Kasumi-1 (cell line): ENCODE measurements at regions not wholly inside any gene's neighbourhood (a gene's known extent, or its start where the extent isn't known, plus 50 kb on each side); places are given as distances from the start of the nearest gene placed in this dataset.

Experiments
- DNase-seq, 2 experiments: peaks; one replicate each; lab custom pipeline; 2025; lab: John Stamatoyannopoulos, UW

GRCh38 chr4:180805101-180805500 is 1438.1 kb upstream of the TENM3 start:
- no peak for DNase-seq

GRCh38 chr4:180808862-180809261 is 1434.3 kb upstream of the TENM3 start:
- DNase-seq, result no peak

- DNase-seq, result no peak
These were observed 1433.8 kb upstream of the TENM3 start for GRCh38 chr4:180809439-180809838.

- no peak for DNase-seq
These were observed 1432.6 kb upstream of the TENM3 start for GRCh38 chr4:180810581-180810980.

- peak; percentile 57 to 58 for DNase-seq
These were observed 1431.6 kb upstream of the TENM3 start for GRCh38 chr4:180811556-180811955.

- no peak for DNase-seq
These were observed 1430.4 kb upstream of the TENM3 start for GRCh38 chr4:180812783-180813182.

GRCh38 chr4:180814875-180815417 is 1428.3 kb upstream of the TENM3 start:
- DNase-seq, result no peak

- no peak for DNase-seq
These were observed 1425.7 kb upstream of the TENM3 start for GRCh38 chr4:180817529-180817928.

- DNase-seq, result no peak
These were observed 1420.1 kb upstream of the TENM3 start for GRCh38 chr4:180823108-180823507.

- peak in 1 of 2 experiments; percentile 26 for DNase-seq
These were observed 1415.8 kb upstream of the TENM3 start for GRCh38 chr4:180827232-180828009.

GRCh38 chr4:180828455-180829018 is 1414.7 kb upstream of the TENM3 start:
- DNase-seq, result peak; percentile 71 to 87

- peak; percentile 7 to 20 for DNase-seq
These were observed 1411.1 kb upstream of the TENM3 start for GRCh38 chr4:180832073-180832472.

GRCh38 chr4:180840142-180840541 is 1403.1 kb upstream of the TENM3 start:
- peak; percentile 19 to 22 for DNase-seq

GRCh38 chr4:180850318-180850940 is 1392.8 kb upstream of the TENM3 start:
- DNase-seq, result no peak

- DNase-seq, result no peak
These were observed 1390.5 kb upstream of the TENM3 start for GRCh38 chr4:180852738-180853137.

GRCh38 chr4:180855184-180855583 is 1388.0 kb upstream of the TENM3 start:
- no peak for DNase-seq

GRCh38 chr4:180860089-180860720 is 1383.0 kb upstream of the TENM3 start:
- no peak for DNase-seq

- DNase-seq, result no peak
These were observed 1381.6 kb upstream of the TENM3 start for GRCh38 chr4:180861651-180862050.

GRCh38 chr4:180866933-180867643 is 1376.1 kb upstream of the TENM3 start:
- no peak for DNase-seq

- no peak for DNase-seq
These were observed 1372.6 kb upstream of the TENM3 start for GRCh38 chr4:180870623-180871022.

- peak in 1 of 2 experiments; percentile 1 for DNase-seq
These were observed 1344.9 kb upstream of the TENM3 start for GRCh38 chr4:180898305-180898704.

GRCh38 chr4:180900781-180901180 is 1342.4 kb upstream of the TENM3 start:
- DNase-seq, result no peak
